GM21526 (cell line): ENCODE measurements at regions not wholly inside any gene's neighbourhood (a gene's known extent, or its start where the extent isn't known, plus 50 kb on each side); places are given as distances from the start of the nearest gene placed in this dataset.

Experiments used
- ATAC-seq: cut with Tn5 transposase; IDR thresholded peaks from one replicate; pipeline ENCODE4 v1.9.1; 2021; ENCODE audit warnings: moderate library complexity; ENCODE audit not compliant: unreplicated experiment, low FRiP score

GRCh38 chr16:80314042-80314441 is 226.8 kb upstream of the DYNLRB2 start:
- ATAC-seq = no peak

- no peak for ATAC-seq
Measured at GRCh38 chr16:80309178-80309577, 231.6 kb upstream of the DYNLRB2 start.

GRCh38 chr16:80305410-80305809 is 235.4 kb upstream of the DYNLRB2 start:
- no peak for ATAC-seq

GRCh38 chr16:80303691-80304090 is 237.1 kb upstream of the DYNLRB2 start:
- no peak for ATAC-seq

GRCh38 chr16:80300876-80301275 is 239.9 kb upstream of the DYNLRB2 start:
- ATAC-seq = no peak

DNA sequence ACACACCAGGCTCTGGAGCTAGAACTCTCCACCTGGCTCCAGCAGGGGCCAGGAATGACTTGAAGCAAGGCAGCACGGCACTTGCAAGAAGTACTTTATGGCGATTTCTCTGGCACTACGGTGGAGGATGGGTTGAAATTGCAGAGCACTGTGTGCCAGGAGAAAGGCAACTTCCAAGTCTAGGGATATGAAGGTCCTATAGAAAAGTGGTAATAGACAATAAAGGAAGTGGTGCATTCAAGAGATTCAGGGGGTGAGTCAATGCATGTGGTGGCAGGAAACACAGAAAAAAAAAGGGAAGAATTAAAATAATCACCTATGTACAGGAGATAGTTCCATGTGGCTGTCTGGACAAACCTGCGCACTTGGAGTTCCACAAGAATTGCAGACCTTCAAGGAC is 240.3 kb upstream of the DYNLRB2 start:
- ATAC-seq = no peak

DNA sequence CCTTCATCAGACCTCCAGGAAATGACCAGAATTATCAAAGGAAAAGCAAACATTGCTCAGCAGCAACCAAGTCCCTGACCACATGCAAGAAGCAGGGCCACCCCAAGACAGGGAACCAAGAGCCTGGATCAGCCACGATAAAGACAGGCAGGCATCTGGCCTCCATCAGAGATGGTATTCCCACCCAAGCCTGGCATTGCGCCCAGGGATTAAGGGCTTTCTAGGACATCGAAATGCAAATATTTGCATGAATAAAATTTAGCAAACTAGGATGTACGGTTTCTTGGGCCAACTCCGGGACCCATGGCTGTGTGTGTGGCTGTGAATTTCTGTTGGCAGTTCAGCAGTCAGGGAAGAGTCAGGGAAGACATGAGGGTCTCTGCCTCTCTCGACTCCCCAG is 241.4 kb upstream of the DYNLRB2 start:
- ATAC-seq = no peak

DNA sequence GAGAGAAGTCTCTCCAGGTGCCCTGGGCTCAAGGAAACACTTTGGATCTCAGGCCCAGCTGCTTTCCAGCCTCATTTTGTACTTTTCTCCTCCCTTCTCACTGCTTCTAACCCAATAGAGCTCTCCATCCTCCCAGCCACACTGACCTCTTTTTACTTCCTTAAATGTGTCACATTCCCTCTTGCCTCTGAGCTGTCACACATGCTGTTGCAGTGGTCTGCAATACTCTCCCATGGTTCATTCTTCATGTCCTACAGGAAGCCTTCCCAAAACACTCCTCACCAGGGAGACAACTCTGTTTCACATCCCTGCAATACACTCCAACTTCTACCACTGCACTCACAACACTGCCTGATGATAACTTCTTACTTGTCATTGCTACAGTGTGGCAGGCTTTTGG is 242.1 kb upstream of the DYNLRB2 start:
- ATAC-seq = no peak

DNA sequence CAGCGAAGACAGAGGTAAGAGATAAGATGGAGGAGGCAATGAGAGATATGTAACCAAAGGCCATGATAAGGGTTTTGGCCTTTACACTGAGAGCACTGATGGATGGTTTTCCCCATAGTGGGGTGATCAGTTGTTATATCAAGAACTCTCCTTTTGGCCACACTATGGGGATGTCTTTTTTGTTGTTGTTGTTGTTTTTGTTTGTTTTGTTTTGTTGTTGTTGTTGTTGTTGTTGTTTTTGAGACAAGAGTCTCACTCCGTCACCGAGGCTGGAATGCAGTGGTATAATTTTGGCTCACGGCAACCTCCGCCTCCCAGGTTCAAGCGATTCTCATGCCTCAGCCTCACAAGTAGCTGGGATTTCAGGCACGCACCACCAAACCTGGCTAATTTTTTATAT is 244.8 kb upstream of the DYNLRB2 start:
- ATAC-seq = no peak

DNA sequence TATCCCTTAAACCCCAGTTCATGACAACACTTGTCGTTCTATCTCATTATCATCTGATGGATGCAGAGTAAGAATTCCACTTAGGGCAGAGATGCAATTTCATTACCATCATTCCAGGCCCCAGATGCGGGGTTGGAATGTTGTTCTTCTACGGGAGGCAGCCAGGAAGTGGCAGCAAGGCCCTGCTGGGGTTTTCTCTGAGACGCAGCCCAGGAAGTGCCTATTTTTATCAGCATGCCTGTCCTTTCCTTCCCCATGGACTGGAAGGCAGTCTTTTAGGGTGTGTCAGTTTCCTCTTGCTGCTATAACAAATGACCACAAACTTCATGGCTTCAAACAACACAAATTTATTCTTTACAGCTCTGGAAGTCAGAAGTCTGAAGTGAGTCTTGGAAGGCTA is 246.6 kb upstream of the DYNLRB2 start:
- ATAC-seq = no peak

DNA sequence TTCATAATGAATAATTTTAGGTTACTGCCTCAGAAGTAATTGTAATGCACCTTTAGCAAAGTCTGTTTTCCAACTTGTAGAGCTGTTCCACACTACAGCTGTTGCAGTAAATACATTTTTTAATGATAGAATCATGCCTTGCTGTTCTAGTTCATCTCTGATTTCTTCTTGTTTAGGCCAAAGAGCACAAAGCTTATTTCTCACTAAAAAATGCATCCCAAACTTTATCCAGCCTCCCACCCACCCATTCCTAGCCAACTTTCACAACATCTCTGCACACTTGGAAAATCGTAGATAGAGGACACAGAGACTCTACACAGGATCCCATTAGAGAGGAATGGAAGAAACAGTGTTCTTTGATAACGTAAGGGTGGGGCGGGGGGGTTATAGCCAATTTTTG is 252.2 kb upstream of the DYNLRB2 start:
- ATAC-seq = no peak

DNA sequence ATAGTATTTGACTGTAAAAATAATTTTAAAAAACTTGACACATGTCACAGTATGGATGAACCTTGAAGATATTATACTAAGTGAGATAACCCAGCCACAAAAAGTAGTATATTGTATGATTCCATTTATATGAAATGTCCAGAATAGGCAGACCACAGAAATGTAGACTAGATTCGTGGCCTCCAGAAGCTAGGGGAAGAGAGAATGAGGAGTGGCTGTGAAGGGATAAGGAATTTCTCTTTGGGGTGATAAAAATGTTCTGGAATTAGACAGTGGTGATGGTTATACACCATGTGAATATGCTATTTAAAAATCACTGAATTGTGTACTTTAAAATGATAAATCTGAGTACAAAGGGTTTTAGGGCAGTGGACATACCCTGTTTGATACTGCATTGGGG is 253.1 kb upstream of the DYNLRB2 start:
- ATAC-seq = no peak

DNA sequence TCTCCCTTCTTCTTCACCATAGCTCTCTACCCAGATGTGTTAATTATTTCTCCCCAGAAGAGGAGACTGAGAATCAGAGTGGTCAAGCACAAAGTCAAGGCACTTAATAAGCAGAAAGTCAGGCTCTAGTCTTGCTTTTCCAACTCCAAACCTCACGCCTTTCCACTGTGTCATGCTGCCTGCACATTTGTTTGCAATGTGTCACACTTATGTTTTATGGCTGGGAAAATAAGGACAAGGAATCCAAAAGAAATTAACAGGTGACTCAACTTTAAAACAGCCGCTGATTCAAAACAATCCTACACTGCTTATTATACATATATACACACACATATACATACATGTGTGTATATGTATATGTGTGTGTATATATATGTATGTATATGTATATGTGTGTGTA is 255.7 kb upstream of the DYNLRB2 start:
- no peak for ATAC-seq

DNA sequence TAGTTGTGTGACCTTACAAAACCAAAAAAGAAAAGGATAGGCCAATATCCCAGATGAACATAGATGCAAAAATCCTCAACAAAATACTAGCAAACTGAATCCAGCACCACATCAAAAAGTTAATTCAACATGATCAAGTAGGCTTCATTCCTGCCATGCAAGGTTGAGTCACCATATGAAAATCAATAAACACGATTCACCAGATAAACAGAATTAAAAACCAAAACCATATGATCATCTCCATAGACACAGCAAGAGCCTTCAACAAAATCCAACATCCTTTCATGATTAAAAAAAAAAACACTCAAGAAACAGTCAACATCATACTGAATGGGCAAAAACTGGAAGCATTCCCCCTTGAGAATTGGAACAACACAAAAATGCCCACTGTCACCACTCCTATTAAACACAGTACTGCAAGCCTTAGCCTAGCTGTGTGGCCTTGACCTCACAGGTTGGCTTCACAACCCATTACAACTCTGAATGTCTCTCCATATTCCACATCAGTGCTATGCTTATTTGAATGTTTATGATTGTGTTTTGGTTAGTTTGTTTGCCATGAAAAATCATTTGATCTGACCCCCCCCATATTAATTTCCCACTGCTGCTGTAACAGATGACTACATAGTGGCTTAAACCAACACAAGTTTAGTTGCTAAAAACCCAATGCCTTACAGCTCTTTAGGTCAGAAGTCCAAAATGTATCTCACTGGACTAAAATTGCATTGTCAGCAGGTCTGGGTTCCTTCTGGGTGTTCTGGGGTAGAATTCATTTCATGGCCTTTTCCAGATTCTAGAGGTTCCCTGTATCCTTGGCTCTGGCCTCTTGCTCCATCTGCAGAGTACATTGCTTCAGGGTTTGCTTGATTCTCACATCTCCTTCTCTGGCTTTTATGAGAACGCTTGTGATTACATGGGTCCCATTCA is 257.1 kb upstream of the DYNLRB2 start:
- ATAC-seq = no peak

DNA sequence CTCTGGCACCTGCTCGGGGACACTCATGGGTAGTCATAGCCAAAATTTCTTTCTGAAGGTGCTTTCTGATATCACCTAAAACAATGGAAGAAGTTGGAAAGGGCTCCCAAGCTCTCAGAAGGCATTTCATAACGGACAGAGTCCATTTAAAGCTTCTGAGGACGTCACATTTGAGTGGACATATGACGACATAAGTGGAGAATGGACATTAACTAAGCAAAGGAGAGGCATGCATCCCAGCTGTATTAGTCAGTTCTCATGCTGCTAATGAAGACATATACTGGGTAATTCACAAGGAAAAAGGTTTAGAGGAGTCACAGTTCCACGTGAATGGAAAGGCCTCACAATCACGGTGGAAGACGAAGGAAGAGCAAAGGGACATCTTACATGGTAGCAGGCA is 260.2 kb upstream of the DYNLRB2 start:
- ATAC-seq = no peak

DNA sequence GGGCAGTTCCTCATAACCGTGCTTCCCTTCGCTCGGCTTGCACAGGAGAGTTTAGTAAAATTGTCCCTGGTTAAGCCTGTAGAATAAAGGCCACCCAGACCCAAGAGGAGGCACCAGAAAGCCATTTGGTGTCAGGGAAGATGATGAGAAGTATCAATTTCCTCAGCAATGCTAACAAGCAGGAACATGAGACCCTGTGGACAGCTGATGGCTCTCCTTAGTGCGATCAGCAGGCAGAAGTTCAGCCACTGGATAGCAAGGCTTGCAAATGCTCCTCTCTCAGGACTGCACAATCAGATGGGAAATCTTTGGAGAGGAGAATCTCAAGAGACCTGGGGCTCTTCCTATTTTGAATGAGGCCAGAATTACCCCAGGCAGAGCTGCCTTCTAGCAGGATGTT is 261.1 kb upstream of the DYNLRB2 start:
- ATAC-seq = no peak

GRCh38 chr16:80277182-80277581 is 263.6 kb upstream of the DYNLRB2 start:
- no peak for ATAC-seq

- ATAC-seq = no peak
Measured at GRCh38 chr16:80274576-80275191, 266.1 kb upstream of the DYNLRB2 start.

GRCh38 chr16:80273635-80274538 is 266.9 kb upstream of the DYNLRB2 start:
- no peak for ATAC-seq

DNA sequence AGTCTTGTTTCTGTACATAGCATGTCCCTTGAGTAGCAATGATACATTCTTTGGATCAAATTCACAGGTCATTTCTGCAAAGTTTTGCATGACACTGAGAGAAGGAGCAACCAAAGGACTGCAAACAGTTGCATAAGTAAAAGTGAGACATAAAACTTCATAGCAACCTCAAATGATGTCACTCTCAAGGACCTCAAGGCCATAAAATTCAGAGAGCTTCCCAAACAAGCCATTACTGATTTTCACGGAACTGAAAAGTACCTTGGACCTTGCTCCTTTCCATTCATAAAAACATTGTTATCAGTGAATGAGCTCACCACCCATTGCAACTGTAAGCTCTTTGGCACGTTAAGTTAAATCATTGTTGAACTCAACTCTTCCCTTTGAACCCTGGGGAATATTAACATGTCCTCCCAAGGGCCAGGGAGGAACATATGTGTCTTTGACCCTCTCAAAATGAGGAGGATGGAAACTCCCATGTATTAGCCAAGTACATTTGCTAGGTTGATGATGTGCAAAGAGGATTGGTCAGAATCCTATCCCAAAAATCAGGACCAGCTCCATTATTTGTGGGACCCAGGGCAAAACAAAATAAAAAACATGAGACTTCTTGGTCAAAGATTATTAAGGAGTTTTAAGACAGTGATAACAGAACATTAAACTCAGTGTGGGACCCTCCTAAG is 275.0 kb upstream of the DYNLRB2 start:
- no peak for ATAC-seq
